ENCODE measurements at regions not wholly inside any gene's neighbourhood (a gene's known extent, or its start where the extent isn't known, plus 50 kb on each side); places are given as distances from the start of the nearest gene placed in this dataset.

GRCh38 chr12:115700896-115701465, 576.5 kb downstream of the MED13L start:
- no peak for DNase-seq

- no peak for DNase-seq
Measured at GRCh38 chr12:115700081-115700480, 577.4 kb downstream of the MED13L start.

GRCh38 chr12:115698257-115698656, 579.2 kb downstream of the MED13L start:
- no peak for DNase-seq

- DNase-seq = no peak
Measured at GRCh38 chr12:115697340-115697739, 580.2 kb downstream of the MED13L start.

GRCh38 chr12:115694564-115694963, 582.9 kb downstream of the MED13L start:
- DNase-seq = no peak

GRCh38 chr12:115693970-115694369, 583.5 kb downstream of the MED13L start:
- DNase-seq = no peak

- no peak for DNase-seq
Measured at GRCh38 chr12:115691123-115691522, 586.4 kb downstream of the MED13L start.

- no peak for DNase-seq
Measured at GRCh38 chr12:115687094-115687493, 590.4 kb downstream of the MED13L start.

- no peak for DNase-seq
Measured at GRCh38 chr12:115683240-115683780, 594.2 kb downstream of the MED13L start.

GRCh38 chr12:115680967-115681366, 596.5 kb downstream of the MED13L start:
- no peak for DNase-seq

GRCh38 chr12:115672506-115673080, 604.9 kb downstream of the MED13L start:
- no peak for DNase-seq

- DNase-seq = no peak
Measured at GRCh38 chr12:115672086-115672485, 605.4 kb downstream of the MED13L start.

GRCh38 chr12:115670869-115671268, 606.6 kb downstream of the MED13L start:
- DNase-seq = no peak

- no peak for DNase-seq
Measured at GRCh38 chr12:115667116-115667515, 610.4 kb downstream of the MED13L start.

- DNase-seq = no peak
Measured at GRCh38 chr12:115666168-115666567, 611.3 kb downstream of the MED13L start.

- no peak for DNase-seq
Measured at GRCh38 chr12:115661112-115661511, 616.4 kb downstream of the MED13L start.

- no peak for DNase-seq
Measured at GRCh38 chr12:115660211-115660805, 617.2 kb downstream of the MED13L start.

GRCh38 chr12:115659422-115659821, 618.1 kb downstream of the MED13L start:
- no peak for DNase-seq

GRCh38 chr12:115657081-115658013, 620.1 kb downstream of the MED13L start:
- no peak for DNase-seq

GRCh38 chr12:115650026-115650425, 627.5 kb downstream of the MED13L start:
- no peak for DNase-seq

GRCh38 chr12:115648463-115648862, 629.0 kb downstream of the MED13L start:
- no peak for DNase-seq

GRCh38 chr12:115646210-115646609, 631.3 kb downstream of the MED13L start:
- no peak for DNase-seq

- no peak for DNase-seq
Measured at GRCh38 chr12:115640929-115641328, 636.6 kb downstream of the MED13L start.

All from right kidney (tissue), 1 donor.